Tibial nerve (tissue), 4 donors: ENCODE measurements at regions not wholly inside any gene's neighbourhood (a gene's known extent, or its start where the extent isn't known, plus 50 kb on each side); places are given as distances from the start of the nearest gene placed in this dataset.

Experiments
- CTCF ChIP-seq, 5 experiments: fragments of 200-600 bp in 3 of 5; fragments of 450-650 bp in 2 of 5; sonication (generic) in 3 of 5; IDR thresholded peaks; one replicate each; pipeline ENCODE4 v1.5.1; 2016 to 2019; ENCODE audit warnings: antibody characterized with exemption in 5 of 5, mild to moderate bottlenecking in 3 of 5, moderate library complexity in 2 of 5
- EP300 ChIP-seq, 2 donors: sonication (generic); formaldehyde crosslinking; IDR thresholded peaks; one replicate each; pipeline ENCODE4 v1.6.1; 2017; ENCODE audit warnings: antibody characterized with exemption in 2 of 2, mild to moderate bottlenecking in 1 of 2
- POLR2A ChIP-seq, 2 donors: fragments of 450-650 bp; IDR thresholded peaks; one replicate each; pipeline ENCODE4 v1.6.1; 2017; ENCODE audit warnings: antibody characterized with exemption in 2 of 2, mild to moderate bottlenecking in 2 of 2, moderate library complexity in 2 of 2

DNA sequence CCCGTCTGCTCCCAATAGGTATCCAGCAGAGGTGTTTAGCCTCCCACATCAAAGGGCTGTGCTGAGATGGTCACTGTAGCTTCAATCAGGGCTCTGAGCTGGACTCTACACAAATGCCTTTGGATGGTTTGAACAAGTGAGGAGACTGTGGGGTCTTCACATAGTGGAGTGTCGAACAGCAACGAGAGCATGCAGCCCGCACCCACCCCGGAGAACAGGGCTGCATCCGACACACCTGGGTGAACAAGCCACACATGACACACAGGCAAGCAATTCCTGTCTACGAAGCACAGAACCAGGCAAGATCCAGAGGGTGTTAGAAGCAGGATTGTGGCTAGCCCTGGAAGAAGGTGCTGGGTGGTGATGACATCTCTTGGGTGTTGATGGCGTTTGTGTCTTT is 58.0 kb upstream of the FGF3 start:
- TF ChIP-seq POLR2A (IDR thresholded peaks at IDR 0.05) (no peak), CTCF (IDR thresholded peaks at IDR 0.05) (no peak), EP300 (IDR thresholded peaks at IDR 0.05) (no peak)
